Astrocyte of the cerebellum (primary cell): ENCODE measurements at regions not wholly inside any gene's neighbourhood (a gene's known extent, or its start where the extent isn't known, plus 50 kb on each side); places are given as distances from the start of the nearest gene placed in this dataset.

Source experiments
- DNase-seq: peaks from one replicate; pipeline ENCODE4 v3.0.0-alpha.2; 2011; ENCODE audit warnings: low read depth
- H3K4me3 ChIP-seq: 2 replicates; pipeline ENCODE4 v1.5.1; 2011; ENCODE audit warnings: mild to moderate bottlenecking, low read depth, low read length, moderate library complexity
- CTCF ChIP-seq: IDR thresholded peaks from 2 replicates; pipeline ENCODE4 v1.5.1; 2012; ENCODE audit warnings: low read length, low read depth, moderate library complexity, mild to moderate bottlenecking; ENCODE audit errors: missing control alignments
- in situ Hi-C: cut with HindIII; loops from 2 replicates; pipeline ENCODE4 v1.10.0; 2017; ENCODE audit warnings: low sequenced_read_pairs

GRCh38 chr2:11987151-11987550 lies 240.7 kb downstream of the LPIN1 start:
- no peak overlapping the region for H3K4me3 ChIP-seq
- in situ Hi-C loops = no loop called here
- DNase-seq = no peak
- TF ChIP-seq CTCF = no peak

GRCh38 chr2:11988691-11989353 lies 242.4 kb downstream of the LPIN1 start:
- no peak for DNase-seq
- no peak overlapping the region for H3K4me3 ChIP-seq
- no peak for TF ChIP-seq CTCF
- in situ Hi-C loops = no loop called here

- DNase-seq = no peak
- TF ChIP-seq CTCF = no peak
- in situ Hi-C loops = no loop called here
- H3K4me3 ChIP-seq = no peak overlapping the region
Observed at GRCh38 chr2:11989354-11989703, 242.9 kb downstream of the LPIN1 start.

- TF ChIP-seq CTCF = no peak
- no peak overlapping the region for H3K4me3 ChIP-seq
- in situ Hi-C loops = no loop called here
- no peak for DNase-seq
Observed at GRCh38 chr2:11990576-11990975, 244.1 kb downstream of the LPIN1 start.

- DNase-seq = no peak
- TF ChIP-seq CTCF = no peak
- in situ Hi-C loops = no loop called here
Observed at GRCh38 chr2:11993749-11994148, 247.3 kb downstream of the LPIN1 start.

GRCh38 chr2:11995456-11995855 lies 249.0 kb downstream of the LPIN1 start:
- H3K4me3 ChIP-seq = no peak overlapping the region
- no peak for DNase-seq
- TF ChIP-seq CTCF = no peak
- in situ Hi-C loops = no loop called here

More at GRCh38 chr2:11993749-11994148, 247.3 kb downstream of the LPIN1 start:
- no peak overlapping the region for H3K4me3 ChIP-seq
